Ovary (tissue), 3 donors: ENCODE measurements at regions not wholly inside any gene's neighbourhood (a gene's known extent, or its start where the extent isn't known, plus 50 kb on each side); places are given as distances from the start of the nearest gene placed in this dataset.

Experiments used
- CTCF ChIP-seq, 3 donors: fragments of 450-650 bp in 2 of 3; fragments of 200-600 bp in 1 of 3; IDR thresholded peaks; one replicate each; pipeline versions ENCODE4 v1.5.1 to v1.8.0; 2016 to 2022; ENCODE audit warnings: antibody characterized with exemption in 3 of 3, mild to moderate bottlenecking in 1 of 3
- EP300 ChIP-seq: sonication (generic); formaldehyde crosslinking; IDR thresholded peaks from one replicate; pipeline ENCODE4 v1.6.1; 2017; ENCODE audit warnings: antibody characterized with exemption
- POLR2A ChIP-seq: fragments of 450-650 bp; IDR thresholded peaks from one replicate; pipeline ENCODE4 v1.6.1; 2017; ENCODE audit warnings: antibody characterized with exemption, mild to moderate bottlenecking, moderate library complexity
- donor health status: DM: no; HTN: no; CAD: no.

- TF ChIP-seq POLR2A (no peak), CTCF (IDR thresholded peaks at IDR 0.05) (no peak), EP300 (no peak)
Observed at GRCh38 chrX:95945528-95945927, 739.1 kb upstream of the DIAPH2 start.
